GM12878 (cell line): ENCODE measurements at regions not wholly inside any gene's neighbourhood (a gene's known extent, or its start where the extent isn't known, plus 50 kb on each side); places are given as distances from the start of the nearest gene placed in this dataset.

Source experiments
- ATAC-seq: fragments of 200-7000 bp; cut with Tn5 transposase; 3 replicates; pipeline ENCODE4 v1.9.1; 2020; ENCODE audit warnings: mild to moderate bottlenecking, moderate library complexity
- BruUV-seq: library from RNA; stranded (reverse); fragments of 400-500 nt; replicated peaks from 2 replicates; lab custom pipeline; 2021; lab: Mats Ljungman, UMichigan
- CTCF ChIA-PET: fragments of 300-600 bp; sonication (Branson Sonifier 250); formaldehyde crosslinking; extraction: SDS; loops from one replicate; lab custom pipeline; 2021; ENCODE audit warnings: inconsistent platforms; lab: Yijun Ruan, JAX
- POLR2A ChIA-PET: fragments of 350-600 bp; formaldehyde crosslinking; extraction: SDS; loops from one replicate; lab custom pipeline; 2021; ENCODE audit warnings: inconsistent platforms; lab: Charles Lee
- RAD21 ChIA-PET: fragments of 300-600 bp; sonication (Branson Sonifier 250); formaldehyde crosslinking; loops from one replicate; lab custom pipeline; 2023; ENCODE audit warnings: antibody characterized with exemption; ENCODE audit not compliant: unreplicated experiment; lab: Charles Lee
- SMC1A ChIA-PET: fragments of 300-600 bp; sonication (Branson Sonifier 250); formaldehyde crosslinking; loops from one replicate; lab custom pipeline; 2023; ENCODE audit not compliant: unreplicated experiment, uncharacterized antibody; lab: Charles Lee
- DNase-seq: peaks from one replicate; pipeline ENCODE4 v3.0.0-alpha.2; 2011; ENCODE audit warnings: low read depth, low spot score
- FAIRE-seq: peaks from 3 replicates; lab custom pipeline; 2011; peaks lifted over from hg19 to GRCh38; lab: Jason Lieb, UNC
- H2AFZ ChIP-seq: 2 replicates; pipeline ENCODE4 v1.6.0; 2011; ENCODE audit warnings: low read depth, low read length, control low read depth; ENCODE audit not compliant: control insufficient read depth
- H3K27ac ChIP-seq: 2 replicates; pipeline ENCODE4 v1.5.1; 2011; ENCODE audit warnings: control low read depth; ENCODE audit not compliant: control insufficient read depth, insufficient read depth
- H3K27me3 ChIP-seq, 2 experiments: replicated peaks in 1 of 2; 2 replicates each; pipeline versions ENCODE4 v1.6.0 to v1.6.1; 2011; ENCODE audit warnings: low read length in 1 of 2; ENCODE audit not compliant: control insufficient read depth in 2 of 2, insufficient read depth in 2 of 2
- H3K36me3 ChIP-seq, 2 experiments: 2 replicates each; pipeline ENCODE4 v1.5.1; 2011; ENCODE audit warnings: low read length in 1 of 2; ENCODE audit not compliant: control insufficient read depth in 2 of 2, insufficient read depth in 2 of 2
- H3K4me1 ChIP-seq: 2 replicates; pipeline ENCODE4 v1.6.1; 2011; ENCODE audit warnings: mild to moderate bottlenecking, low read length, moderate library complexity, mixed read lengths; ENCODE audit not compliant: control insufficient read depth, insufficient read depth
- H3K4me2 ChIP-seq: 2 replicates; pipeline ENCODE4 v1.6.0; 2011; ENCODE audit warnings: control low read depth; ENCODE audit not compliant: control insufficient read depth, insufficient read depth
- H3K4me3 ChIP-seq: fragments of 200-600 bp; sonication (generic); 2 replicates; pipeline ENCODE4 v1.5.1; 2016
- H3K79me2 ChIP-seq: 2 replicates; pipeline ENCODE4 v1.6.0; 2011; ENCODE audit warnings: low read length; ENCODE audit not compliant: control insufficient read depth, insufficient read depth
- H3K9ac ChIP-seq: 2 replicates; pipeline ENCODE4 v1.8.0; 2011; ENCODE audit warnings: low read length, control low read depth, mixed read lengths; ENCODE audit not compliant: control insufficient read depth, insufficient read depth
- H3K9me3 ChIP-seq: replicated peaks from 3 replicates; pipeline ENCODE4 v1.5.1; 2011; ENCODE audit warnings: mild to moderate bottlenecking, low read length; ENCODE audit not compliant: control insufficient read depth, insufficient read depth
- H4K20me1 ChIP-seq: 2 replicates; pipeline ENCODE4 v1.6.0; 2011; ENCODE audit not compliant: control insufficient read depth, insufficient read depth
- ASH2L ChIP-seq: fragments of 300-600, 200-600 bp; sonication (generic); IDR thresholded peaks from 2 replicates; pipeline ENCODE4 v1.6.1; 2017; ENCODE audit warnings: low read depth, mild to moderate bottlenecking, borderline replicate concordance
- ATF7 ChIP-seq: fragments of 450-650 bp; IDR thresholded peaks from 2 replicates; pipeline ENCODE4 v1.6.1; 2016; ENCODE audit warnings: low read depth, mild to moderate bottlenecking
- ESRRA ChIP-seq: IDR thresholded peaks from 2 replicates; pipeline ENCODE4 v1.6.1; 2012; ENCODE audit warnings: mild to moderate bottlenecking, low read length, improper control_type of control experiment
- JUNB ChIP-seq: IDR thresholded peaks from 2 replicates; pipeline ENCODE4 v1.6.1; 2016; ENCODE audit warnings: antibody characterized with exemption, mild to moderate bottlenecking
- MAX ChIP-seq: IDR thresholded peaks from 2 replicates; pipeline ENCODE4 v1.6.1; 2012; ENCODE audit warnings: low read depth, low read length, improper control_type of control experiment
- SREBF1 ChIP-seq: IDR thresholded peaks from 2 replicates; pipeline ENCODE4 v1.6.1; 2012; ENCODE audit warnings: mild to moderate bottlenecking, low read length
- SRF ChIP-seq, 2 experiments: IDR thresholded peaks; 2 replicates each; pipeline ENCODE4 v1.6.1; 2011; ENCODE audit warnings: low read depth in 2 of 2, low read length in 2 of 2, mild to moderate bottlenecking in 1 of 2, moderate library complexity in 1 of 2
- TBL1XR1 ChIP-seq: IDR thresholded peaks from 2 replicates; pipeline ENCODE4 v1.6.1; 2012; ENCODE audit warnings: low read depth, low read length, improper control_type of control experiment
- ZNF207 ChIP-seq: fragments of 450-650 bp; IDR thresholded peaks from 2 replicates; pipeline ENCODE4 v1.6.1; 2014; ENCODE audit warnings: antibody characterized with exemption, mild to moderate bottlenecking, borderline replicate concordance
- WGBS: methylation state at CpG from one replicate; pipeline ENCODE4 v1.1.6; 2016; ENCODE audit warnings: low lambda C conversion rate; ENCODE audit not compliant: insufficient replicate concordance, insufficient coverage; ENCODE audit errors: missing lambda C conversion rate; 5-methylcytosine and 5-hydroxymethylcytosine counted together
- in situ Hi-C: fragments of 300-500 bp; cut with MboI; formaldehyde crosslinking; loops from 9 replicates; pipeline ENCODE4 v1.14.3; 2018; ENCODE audit warnings: mixed read lengths
- intact Hi-C: fragments of 100-400 bp; cut with micrococcal nuclease; formaldehyde crosslinking; loops from one replicate; pipeline ENCODE4 v1.14.2; 2022; ENCODE audit not compliant: unreplicated experiment
- TF ChIP-seq, protein P1 (sequence below): fragments of 450-650 bp; formaldehyde crosslinking; IDR thresholded peaks from 2 replicates; pipeline ENCODE4 v1.5.0; 2022; ENCODE audit warnings: mild to moderate bottlenecking, missing genetic modification characterization

DNA sequence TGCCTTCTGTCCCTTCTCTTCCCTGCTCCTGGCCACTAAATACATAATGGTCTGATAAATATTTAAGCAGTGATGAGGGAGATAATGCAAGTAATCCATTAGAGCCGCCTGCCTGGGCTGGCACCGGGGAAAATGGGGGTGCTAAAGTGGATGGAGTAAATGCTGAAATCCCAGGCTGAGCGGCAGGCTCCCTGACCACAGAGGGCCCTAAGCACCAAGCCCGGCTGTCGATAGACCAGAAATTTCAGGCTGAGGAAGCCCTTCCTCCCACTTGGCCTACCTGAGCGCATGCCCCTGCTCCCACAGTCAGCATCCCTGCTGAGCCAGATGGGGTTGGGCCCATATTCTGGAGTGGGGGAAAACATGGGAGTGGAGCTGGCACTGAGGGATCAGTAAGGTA lies 197.5 kb upstream of the SKOR2 start:
- BruUV-seq = no TSS peak
- Histone ChIP-seq H3K79me2 (no peaks in the 10 kb centered on the region), H3K9ac (no peak overlapping the region), H3K9me3 (no peaks in the 10 kb centered on the region; the same call in 2 of the 3 replicates), H3K4me1 (no peaks in the 10 kb centered on the region), H3K36me3 (no peaks in the 10 kb centered on the region), H3K27me3 (no peaks in the 10 kb centered on the region; a peak in 1 of 4 replicates), H3K27ac (no peak overlapping the region), H4K20me1 (no peaks in the 10 kb centered on the region), H3K4me2 (no peak overlapping the region), H3K4me3 (no peak overlapping the region)
- no peak for ATAC-seq
- ChIA-PET SMC1A (no interaction called here), RAD21 (no interaction called here), CTCF (no interaction called here), POLR2A (no interaction called here)
- no peak for FAIRE-seq
- intact Hi-C loops = no loop called here
- no peak for DNase-seq
- no peak for TF ChIP-seq ESRRA
- no peak for TF ChIP-seq SREBF1
- no peak for TF ChIP-seq SRF (IDR thresholded peaks at IDR 0.05; ENCODE audit: low read depth in 2 of 2, low read length in 2 of 2)
- TF ChIP-seq MAX = no peak
- TF ChIP-seq ASH2L = no peak
- TF ChIP-seq JUNB = no peak
- no peak for TF ChIP-seq ATF7
- no peak for TF ChIP-seq ZNF207
- TF ChIP-seq TBL1XR1 = no peak
- TF ChIP-seq, protein P1, sequence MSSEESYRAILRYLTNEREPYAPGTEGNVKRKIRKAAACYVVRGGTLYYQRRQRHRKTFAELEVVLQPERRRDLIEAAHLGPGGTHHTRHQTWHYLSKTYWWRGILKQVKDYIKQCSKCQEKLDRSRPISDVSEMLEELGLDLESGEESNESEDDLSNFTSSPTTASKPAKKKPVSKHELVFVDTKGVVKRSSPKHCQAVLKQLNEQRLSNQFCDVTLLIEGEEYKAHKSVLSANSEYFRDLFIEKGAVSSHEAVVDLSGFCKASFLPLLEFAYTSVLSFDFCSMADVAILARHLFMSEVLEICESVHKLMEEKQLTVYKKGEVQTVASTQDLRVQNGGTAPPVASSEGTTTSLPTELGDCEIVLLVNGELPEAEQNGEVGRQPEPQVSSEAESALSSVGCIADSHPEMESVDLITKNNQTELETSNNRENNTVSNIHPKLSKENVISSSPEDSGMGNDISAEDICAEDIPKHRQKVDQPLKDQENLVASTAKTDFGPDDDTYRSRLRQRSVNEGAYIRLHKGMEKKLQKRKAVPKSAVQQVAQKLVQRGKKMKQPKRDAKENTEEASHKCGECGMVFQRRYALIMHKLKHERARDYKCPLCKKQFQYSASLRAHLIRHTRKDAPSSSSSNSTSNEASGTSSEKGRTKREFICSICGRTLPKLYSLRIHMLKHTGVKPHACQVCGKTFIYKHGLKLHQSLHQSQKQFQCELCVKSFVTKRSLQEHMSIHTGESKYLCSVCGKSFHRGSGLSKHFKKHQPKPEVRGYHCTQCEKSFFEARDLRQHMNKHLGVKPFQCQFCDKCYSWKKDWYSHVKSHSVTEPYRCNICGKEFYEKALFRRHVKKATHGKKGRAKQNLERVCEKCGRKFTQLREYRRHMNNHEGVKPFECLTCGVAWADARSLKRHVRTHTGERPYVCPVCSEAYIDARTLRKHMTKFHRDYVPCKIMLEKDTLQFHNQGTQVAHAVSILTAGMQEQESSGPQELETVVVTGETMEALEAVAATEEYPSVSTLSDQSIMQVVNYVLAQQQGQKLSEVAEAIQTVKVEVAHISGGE (CRISPR knock-in tag) = no peak
- TF ChIP-seq, all 136 proteins: peak for 0
- in situ Hi-C loops = no loop called here
- WGBS = 65% methylated on average over 6 of the region's 6 CpGs
- H2AFZ ChIP-seq = no peak overlapping the region
